ENCODE measurements at regions not wholly inside any gene's neighbourhood (a gene's known extent, or its start where the extent isn't known, plus 50 kb on each side); places are given as distances from the start of the nearest gene placed in this dataset.

DNA sequence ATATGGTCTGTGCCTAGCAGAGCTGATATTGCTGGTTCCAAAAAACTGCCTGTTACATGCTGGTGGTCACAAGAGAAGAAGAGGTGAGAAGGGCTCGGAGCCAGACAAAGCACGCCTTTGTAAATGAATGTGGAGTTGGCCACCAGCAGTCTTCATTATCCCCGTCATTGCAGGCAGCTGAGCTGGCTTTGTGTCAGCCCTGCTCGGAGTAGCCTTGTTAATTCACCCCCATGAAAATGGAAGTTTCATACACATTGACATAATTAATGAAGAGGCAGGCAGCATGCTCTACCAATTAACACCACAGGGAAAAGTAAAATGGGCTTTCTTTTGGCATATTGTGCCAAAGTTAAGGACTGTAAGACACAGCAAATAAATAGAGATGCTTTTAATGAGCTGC, 113.7 kb upstream of the RBFOX1 start (continued):
- TF ChIP-seq, protein P1, sequence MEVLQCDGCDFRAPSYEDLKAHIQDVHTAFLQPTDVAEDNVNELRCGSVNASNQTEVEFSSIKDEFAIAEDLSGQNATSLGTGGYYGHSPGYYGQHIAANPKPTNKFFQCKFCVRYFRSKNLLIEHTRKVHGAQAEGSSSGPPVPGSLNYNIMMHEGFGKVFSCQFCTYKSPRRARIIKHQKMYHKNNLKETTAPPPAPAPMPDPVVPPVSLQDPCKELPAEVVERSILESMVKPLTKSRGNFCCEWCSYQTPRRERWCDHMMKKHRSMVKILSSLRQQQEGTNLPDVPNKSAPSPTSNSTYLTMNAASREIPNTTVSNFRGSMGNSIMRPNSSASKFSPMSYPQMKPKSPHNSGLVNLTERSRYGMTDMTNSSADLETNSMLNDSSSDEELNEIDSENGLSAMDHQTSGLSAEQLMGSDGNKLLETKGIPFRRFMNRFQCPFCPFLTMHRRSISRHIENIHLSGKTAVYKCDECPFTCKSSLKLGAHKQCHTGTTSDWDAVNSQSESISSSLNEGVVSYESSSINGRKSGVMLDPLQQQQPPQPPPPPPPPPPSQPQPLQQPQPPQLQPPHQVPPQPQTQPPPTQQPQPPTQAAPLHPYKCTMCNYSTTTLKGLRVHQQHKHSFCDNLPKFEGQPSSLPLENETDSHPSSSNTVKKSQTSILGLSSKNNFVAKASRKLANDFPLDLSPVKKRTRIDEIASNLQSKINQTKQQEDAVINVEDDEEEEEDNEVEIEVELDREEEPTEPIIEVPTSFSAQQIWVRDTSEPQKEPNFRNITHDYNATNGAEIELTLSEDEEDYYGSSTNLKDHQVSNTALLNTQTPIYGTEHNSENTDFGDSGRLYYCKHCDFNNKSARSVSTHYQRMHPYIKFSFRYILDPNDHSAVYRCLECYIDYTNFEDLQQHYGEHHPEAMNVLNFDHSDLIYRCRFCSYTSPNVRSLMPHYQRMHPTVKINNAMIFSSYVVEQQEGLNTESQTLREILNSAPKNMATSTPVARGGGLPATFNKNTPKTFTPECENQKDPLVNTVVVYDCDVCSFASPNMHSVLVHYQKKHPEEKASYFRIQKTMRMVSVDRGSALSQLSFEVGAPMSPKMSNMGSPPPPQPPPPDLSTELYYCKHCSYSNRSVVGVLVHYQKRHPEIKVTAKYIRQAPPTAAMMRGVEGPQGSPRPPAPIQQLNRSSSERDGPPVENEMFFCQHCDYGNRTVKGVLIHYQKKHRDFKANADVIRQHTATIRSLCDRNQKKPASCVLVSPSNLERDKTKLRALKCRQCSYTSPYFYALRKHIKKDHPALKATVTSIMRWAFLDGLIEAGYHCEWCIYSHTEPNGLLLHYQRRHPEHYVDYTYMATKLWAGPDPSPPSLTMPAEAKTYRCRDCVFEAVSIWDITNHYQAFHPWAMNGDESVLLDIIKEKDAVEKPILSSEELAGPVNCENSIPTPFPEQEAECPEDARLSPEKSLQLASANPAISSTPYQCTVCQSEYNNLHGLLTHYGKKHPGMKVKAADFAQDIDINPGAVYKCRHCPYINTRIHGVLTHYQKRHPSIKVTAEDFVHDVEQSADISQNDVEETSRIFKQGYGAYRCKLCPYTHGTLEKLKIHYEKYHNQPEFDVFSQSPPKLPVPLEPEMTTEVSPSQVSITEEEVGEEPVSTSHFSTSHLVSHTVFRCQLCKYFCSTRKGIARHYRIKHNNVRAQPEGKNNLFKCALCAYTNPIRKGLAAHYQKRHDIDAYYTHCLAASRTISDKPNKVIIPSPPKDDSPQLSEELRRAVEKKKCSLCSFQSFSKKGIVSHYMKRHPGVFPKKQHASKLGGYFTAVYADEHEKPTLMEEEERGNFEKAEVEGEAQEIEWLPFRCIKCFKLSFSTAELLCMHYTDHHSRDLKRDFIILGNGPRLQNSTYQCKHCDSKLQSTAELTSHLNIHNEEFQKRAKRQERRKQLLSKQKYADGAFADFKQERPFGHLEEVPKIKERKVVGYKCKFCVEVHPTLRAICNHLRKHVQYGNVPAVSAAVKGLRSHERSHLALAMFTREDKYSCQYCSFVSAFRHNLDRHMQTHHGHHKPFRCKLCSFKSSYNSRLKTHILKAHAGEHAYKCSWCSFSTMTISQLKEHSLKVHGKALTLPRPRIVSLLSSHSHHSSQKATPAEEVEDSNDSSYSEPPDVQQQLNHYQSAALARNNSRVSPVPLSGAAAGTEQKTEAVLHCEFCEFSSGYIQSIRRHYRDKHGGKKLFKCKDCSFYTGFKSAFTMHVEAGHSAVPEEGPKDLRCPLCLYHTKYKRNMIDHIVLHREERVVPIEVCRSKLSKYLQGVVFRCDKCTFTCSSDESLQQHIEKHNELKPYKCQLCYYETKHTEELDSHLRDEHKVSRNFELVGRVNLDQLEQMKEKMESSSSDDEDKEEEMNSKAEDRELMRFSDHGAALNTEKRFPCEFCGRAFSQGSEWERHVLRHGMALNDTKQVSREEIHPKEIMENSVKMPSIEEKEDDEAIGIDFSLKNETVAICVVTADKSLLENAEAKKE (CRISPR knock-in tag; IDR thresholded peaks at IDR 0.05): no peak
- no peak for TF ChIP-seq POLR2AphosphoS5 (IDR thresholded peaks at IDR 0.05; ENCODE audit: low read depth)
- TF ChIP-seq, protein P2, sequence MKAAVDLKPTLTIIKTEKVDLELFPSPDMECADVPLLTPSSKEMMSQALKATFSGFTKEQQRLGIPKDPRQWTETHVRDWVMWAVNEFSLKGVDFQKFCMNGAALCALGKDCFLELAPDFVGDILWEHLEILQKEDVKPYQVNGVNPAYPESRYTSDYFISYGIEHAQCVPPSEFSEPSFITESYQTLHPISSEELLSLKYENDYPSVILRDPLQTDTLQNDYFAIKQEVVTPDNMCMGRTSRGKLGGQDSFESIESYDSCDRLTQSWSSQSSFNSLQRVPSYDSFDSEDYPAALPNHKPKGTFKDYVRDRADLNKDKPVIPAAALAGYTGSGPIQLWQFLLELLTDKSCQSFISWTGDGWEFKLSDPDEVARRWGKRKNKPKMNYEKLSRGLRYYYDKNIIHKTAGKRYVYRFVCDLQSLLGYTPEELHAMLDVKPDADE (IDR thresholded peaks at IDR 0.05): no peak
- no peak for TF ChIP-seq CREB1 (CRISPR knock-in tag; IDR thresholded peaks at IDR 0.05; ENCODE audit: low read depth)
- TF ChIP-seq JUNB (IDR thresholded peaks at IDR 0.05; ENCODE audit: unreplicated experiment): no peak
- no peak for TF ChIP-seq ZNF331 (CRISPR knock-in tag; IDR thresholded peaks at IDR 0.05; ENCODE audit: low read depth)
- no peak for TF ChIP-seq NANOG (IDR thresholded peaks at IDR 0.05; ENCODE audit: borderline replicate concordance)

DNA sequence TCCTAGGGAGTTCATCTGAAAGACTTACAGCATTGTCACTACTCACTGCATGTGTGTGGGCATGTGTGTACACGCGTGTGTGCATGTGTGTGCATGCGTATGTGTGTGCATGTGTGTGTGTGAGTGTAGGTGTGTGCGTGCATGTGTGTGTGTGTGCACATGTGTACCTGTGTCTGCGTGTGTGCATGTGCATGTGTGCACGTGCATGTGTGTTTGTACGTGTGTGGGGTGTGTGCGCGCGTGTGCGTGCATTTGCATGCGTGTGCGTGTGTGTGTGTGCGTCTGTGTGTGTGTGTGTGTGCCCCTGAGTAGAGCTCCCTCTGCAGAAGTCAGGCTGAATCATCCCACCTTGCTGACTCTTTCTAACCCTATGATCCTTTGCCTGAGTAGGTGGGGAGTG, 114.8 kb upstream of the RBFOX1 start:
- Mint-ChIP-seq H3K4me3 (no peak overlapping the region), H3K36me3 (ENCODE audit: low read depth) (no peaks in the 10 kb centered on the region; the same call in 2 of the 3 replicates), H3K4me1 (peaks cover 29% of the 10 kb centered on the region), H3K27ac (no peak overlapping the region), H3K27me3 (ENCODE audit: insufficient read depth, low read depth, poor library complexity) (peaks cover 2% of the 10 kb centered on the region), H3K9me3 (peaks cover 77% of the 10 kb centered on the region)
- H3K4me3 ChIP-seq: no peak overlapping the region
- H3K27me3 ChIP-seq (ENCODE audit: insufficient read depth): no peaks in the 10 kb centered on the region
- ATAC-seq (no peak), DNase-seq (ENCODE audit: low spot score) (no peak)
- no peaks in the 10 kb centered on the region for H3K79me2 ChIP-seq (replicated peaks; ENCODE audit: insufficient read depth)
- H3K4me1 ChIP-seq (ENCODE audit: insufficient read depth): no peaks in the 10 kb centered on the region
- H3K27ac ChIP-seq (ENCODE audit: low read depth): no peak overlapping the region
- H3K9me2 ChIP-seq (ENCODE audit: insufficient read depth): no peaks in the 10 kb centered on the region
- H2AFZ ChIP-seq: no peak overlapping the region
- H3K4me2 ChIP-seq: no peak overlapping the region
- no peaks in the 10 kb centered on the region; the same call in 1 of the 2 replicates for H3K36me3 ChIP-seq (ENCODE audit: insufficient read depth)
- H3F3A ChIP-seq (replicated peaks; ENCODE audit: low read depth): no peaks in the 10 kb centered on the region
- no peaks in the 10 kb centered on the region for H4K20me1 ChIP-seq (replicated peaks; ENCODE audit: insufficient read depth)
- TF ChIP-seq, protein P3, sequence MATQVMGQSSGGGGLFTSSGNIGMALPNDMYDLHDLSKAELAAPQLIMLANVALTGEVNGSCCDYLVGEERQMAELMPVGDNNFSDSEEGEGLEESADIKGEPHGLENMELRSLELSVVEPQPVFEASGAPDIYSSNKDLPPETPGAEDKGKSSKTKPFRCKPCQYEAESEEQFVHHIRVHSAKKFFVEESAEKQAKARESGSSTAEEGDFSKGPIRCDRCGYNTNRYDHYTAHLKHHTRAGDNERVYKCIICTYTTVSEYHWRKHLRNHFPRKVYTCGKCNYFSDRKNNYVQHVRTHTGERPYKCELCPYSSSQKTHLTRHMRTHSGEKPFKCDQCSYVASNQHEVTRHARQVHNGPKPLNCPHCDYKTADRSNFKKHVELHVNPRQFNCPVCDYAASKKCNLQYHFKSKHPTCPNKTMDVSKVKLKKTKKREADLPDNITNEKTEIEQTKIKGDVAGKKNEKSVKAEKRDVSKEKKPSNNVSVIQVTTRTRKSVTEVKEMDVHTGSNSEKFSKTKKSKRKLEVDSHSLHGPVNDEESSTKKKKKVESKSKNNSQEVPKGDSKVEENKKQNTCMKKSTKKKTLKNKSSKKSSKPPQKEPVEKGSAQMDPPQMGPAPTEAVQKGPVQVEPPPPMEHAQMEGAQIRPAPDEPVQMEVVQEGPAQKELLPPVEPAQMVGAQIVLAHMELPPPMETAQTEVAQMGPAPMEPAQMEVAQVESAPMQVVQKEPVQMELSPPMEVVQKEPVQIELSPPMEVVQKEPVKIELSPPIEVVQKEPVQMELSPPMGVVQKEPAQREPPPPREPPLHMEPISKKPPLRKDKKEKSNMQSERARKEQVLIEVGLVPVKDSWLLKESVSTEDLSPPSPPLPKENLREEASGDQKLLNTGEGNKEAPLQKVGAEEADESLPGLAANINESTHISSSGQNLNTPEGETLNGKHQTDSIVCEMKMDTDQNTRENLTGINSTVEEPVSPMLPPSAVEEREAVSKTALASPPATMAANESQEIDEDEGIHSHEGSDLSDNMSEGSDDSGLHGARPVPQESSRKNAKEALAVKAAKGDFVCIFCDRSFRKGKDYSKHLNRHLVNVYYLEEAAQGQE (IDR thresholded peaks at IDR 0.05; ENCODE audit: unreplicated experiment): no peak
- TF ChIP-seq STAT1 (IDR thresholded peaks at IDR 0.05; ENCODE audit: unreplicated experiment) (no peak), EZH2phosphoT487 (IDR thresholded peaks at IDR 0.05; ENCODE audit: unreplicated experiment) (no peak), NANOG (IDR thresholded peaks at IDR 0.05; ENCODE audit: borderline replicate concordance) (no peak), EZH2 (IDR thresholded peaks at IDR 0.05; ENCODE audit: low read depth, unreplicated experiment) (no peak), ZNF331 (CRISPR knock-in tag; IDR thresholded peaks at IDR 0.05; ENCODE audit: low read depth) (no peak), CREB1 (CRISPR knock-in tag; IDR thresholded peaks at IDR 0.05; ENCODE audit: low read depth) (no peak)
